ENCODE measurements at regions not wholly inside any gene's neighbourhood (a gene's known extent, or its start where the extent isn't known, plus 50 kb on each side); places are given as distances from the start of the nearest gene placed in this dataset.

GRCh38 chr7:130865408-130866236 is 131.6 kb upstream of the KLF14 start:
- no peak for TF ChIP-seq ZNF473 (tag by site-specific recombination; IDR thresholded peaks at IDR 0.05)
- TF ChIP-seq, protein P1, sequence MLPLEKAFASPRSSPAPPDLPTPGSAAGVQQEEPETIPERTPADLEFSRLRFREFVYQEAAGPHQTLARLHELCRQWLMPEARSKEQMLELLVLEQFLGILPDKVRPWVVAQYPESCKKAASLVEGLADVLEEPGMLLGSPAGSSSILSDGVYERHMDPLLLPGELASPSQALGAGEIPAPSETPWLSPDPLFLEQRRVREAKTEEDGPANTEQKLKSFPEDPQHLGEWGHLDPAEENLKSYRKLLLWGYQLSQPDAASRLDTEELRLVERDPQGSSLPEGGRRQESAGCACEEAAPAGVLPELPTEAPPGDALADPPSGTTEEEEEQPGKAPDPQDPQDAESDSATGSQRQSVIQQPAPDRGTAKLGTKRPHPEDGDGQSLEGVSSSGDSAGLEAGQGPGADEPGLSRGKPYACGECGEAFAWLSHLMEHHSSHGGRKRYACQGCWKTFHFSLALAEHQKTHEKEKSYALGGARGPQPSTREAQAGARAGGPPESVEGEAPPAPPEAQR (tag by site-specific recombination; IDR thresholded peaks at IDR 0.05), result no peak

All from HEK293 (cell line).